ENCODE measurements at regions not wholly inside any gene's neighbourhood (a gene's known extent, or its start where the extent isn't known, plus 50 kb on each side); places are given as distances from the start of the nearest gene placed in this dataset.

DNA sequence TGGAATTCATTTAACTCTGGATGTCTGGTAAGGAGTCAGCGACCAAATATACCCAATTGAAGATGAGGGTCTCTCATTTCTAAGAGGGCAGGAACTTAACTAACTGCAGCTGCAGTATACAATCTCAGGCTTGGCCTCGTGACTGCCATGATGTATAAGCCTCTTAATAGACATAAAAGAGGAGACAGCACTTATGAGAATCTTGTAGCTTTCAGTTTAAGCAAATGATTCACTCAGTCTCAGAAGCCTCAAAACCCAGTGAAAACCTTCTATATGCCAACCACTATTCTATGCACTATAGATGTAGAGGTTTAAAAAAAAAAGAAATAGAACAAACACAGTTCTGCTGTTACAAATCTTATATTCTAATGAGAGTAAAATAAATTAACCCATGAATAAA, 513.9 kb downstream of the TBL1XR1 start:
- no TSS peak for BruUV-seq (replicated peaks)
- Histone ChIP-seq H3K27ac (ENCODE audit: low read depth, low read length, poor library complexity, severe bottlenecking) (no peak overlapping the region), H3K27me3 (replicated peaks; ENCODE audit: insufficient read depth, low read depth, low read length, poor library complexity) (no peaks in the 10 kb centered on the region), H3K4me1 (ENCODE audit: insufficient read depth, low read length, poor library complexity, severe bottlenecking) (peaks cover 20% of the 10 kb centered on the region), H3K4me3 (ENCODE audit: low read depth, low read length, poor library complexity, severe bottlenecking) (no peak overlapping the region), H3K9me3 (ENCODE audit: low read depth, low read length, poor library complexity, severe bottlenecking) (no peaks in the 10 kb centered on the region), H3K36me3 (ENCODE audit: insufficient read depth, low read length, poor library complexity, severe bottlenecking) (no peaks in the 10 kb centered on the region)
- POLR2A ChIA-PET (ENCODE audit: low non-redundant PET), result no interaction called here
- CTCF ChIA-PET, result no interaction called here
- no peak for DNase-seq (ENCODE audit: low spot score)
- intact Hi-C loops (cut with micrococcal nuclease; ENCODE audit: unreplicated experiment), result no loop called here
- TF ChIP-seq EZH2 (IDR thresholded peaks at IDR 0.05; ENCODE audit: borderline replicate concordance, low read depth, low read length, poor library complexity, severe bottlenecking), result no peak
- TF ChIP-seq, protein P1, sequence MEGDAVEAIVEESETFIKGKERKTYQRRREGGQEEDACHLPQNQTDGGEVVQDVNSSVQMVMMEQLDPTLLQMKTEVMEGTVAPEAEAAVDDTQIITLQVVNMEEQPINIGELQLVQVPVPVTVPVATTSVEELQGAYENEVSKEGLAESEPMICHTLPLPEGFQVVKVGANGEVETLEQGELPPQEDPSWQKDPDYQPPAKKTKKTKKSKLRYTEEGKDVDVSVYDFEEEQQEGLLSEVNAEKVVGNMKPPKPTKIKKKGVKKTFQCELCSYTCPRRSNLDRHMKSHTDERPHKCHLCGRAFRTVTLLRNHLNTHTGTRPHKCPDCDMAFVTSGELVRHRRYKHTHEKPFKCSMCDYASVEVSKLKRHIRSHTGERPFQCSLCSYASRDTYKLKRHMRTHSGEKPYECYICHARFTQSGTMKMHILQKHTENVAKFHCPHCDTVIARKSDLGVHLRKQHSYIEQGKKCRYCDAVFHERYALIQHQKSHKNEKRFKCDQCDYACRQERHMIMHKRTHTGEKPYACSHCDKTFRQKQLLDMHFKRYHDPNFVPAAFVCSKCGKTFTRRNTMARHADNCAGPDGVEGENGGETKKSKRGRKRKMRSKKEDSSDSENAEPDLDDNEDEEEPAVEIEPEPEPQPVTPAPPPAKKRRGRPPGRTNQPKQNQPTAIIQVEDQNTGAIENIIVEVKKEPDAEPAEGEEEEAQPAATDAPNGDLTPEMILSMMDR (conservative IDR thresholded peaks at IDR 0.05; ENCODE audit: low read depth, low read length), result no peak

GRCh38 chr3:176663837-176664831, 533.1 kb downstream of the TBL1XR1 start:
- Histone ChIP-seq H3K27ac (ENCODE audit: low read depth, low read length, poor library complexity, severe bottlenecking) (peak overlapping the region; percentile 35), H3K36me3 (ENCODE audit: insufficient read depth, low read length, poor library complexity, severe bottlenecking) (no peaks in the 10 kb centered on the region), H3K27me3 (replicated peaks; ENCODE audit: insufficient read depth, low read depth, low read length, poor library complexity) (no peaks in the 10 kb centered on the region), H3K9me3 (ENCODE audit: low read depth, low read length, poor library complexity, severe bottlenecking) (peaks cover 7% of the 10 kb centered on the region), H3K4me3 (ENCODE audit: low read depth, low read length, poor library complexity, severe bottlenecking) (no peak overlapping the region), H3K4me1 (ENCODE audit: insufficient read depth, low read length, poor library complexity, severe bottlenecking) (peaks cover 17% of the 10 kb centered on the region)
- peak; percentile 79 for DNase-seq (ENCODE audit: low spot score)
- ChIA-PET CTCF (interaction anchor here (0.6 to 2.1 kb wide), 5 partner anchors 149 to 1721 kb away, joined by 3 to 8 read pairs (median 3); no protein-coding TSS in a partner anchor), POLR2A (ENCODE audit: low non-redundant PET) (no interaction called here)
- intact Hi-C loops (cut with micrococcal nuclease; ENCODE audit: unreplicated experiment), result loop anchor here (2.0 to 5.0 kb wide), 6 partner anchors 148 to 1723 kb away; no protein-coding TSS in a partner anchor
- no TSS peak for BruUV-seq (replicated peaks)
- TF ChIP-seq, protein P1 (conservative IDR thresholded peaks at IDR 0.05; ENCODE audit: low read depth, low read length), result peak; percentile 67
- TF ChIP-seq EZH2 (IDR thresholded peaks at IDR 0.05; ENCODE audit: borderline replicate concordance, low read depth, low read length, poor library complexity, severe bottlenecking), result no peak

DNA sequence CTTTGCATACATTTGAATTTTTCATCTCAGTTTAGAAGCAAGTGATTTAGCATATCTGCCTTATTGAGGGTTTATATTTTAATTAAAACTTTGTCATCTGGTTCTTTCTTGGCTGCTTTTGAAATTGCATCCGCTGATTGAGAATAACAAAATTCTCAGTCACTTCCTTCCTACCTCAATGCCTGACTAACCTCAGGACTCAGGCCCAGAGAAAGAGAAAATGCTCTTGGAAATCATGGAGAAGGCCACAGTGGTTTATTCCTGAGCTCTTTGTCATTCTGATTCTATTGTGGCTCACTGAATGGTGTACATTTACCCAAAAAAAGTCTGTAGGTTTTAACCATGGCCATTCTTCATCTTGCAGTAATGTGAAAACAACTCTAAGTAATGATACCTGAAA, 533.9 kb downstream of the TBL1XR1 start:
- TF ChIP-seq, protein P1 (conservative IDR thresholded peaks at IDR 0.05; ENCODE audit: low read depth, low read length), result no peak
- TF ChIP-seq EZH2 (IDR thresholded peaks at IDR 0.05; ENCODE audit: borderline replicate concordance, low read depth, low read length, poor library complexity, severe bottlenecking), result no peak
- no peak for DNase-seq (ENCODE audit: low spot score)
- ChIA-PET POLR2A (ENCODE audit: low non-redundant PET) (no interaction called here), CTCF (interaction anchor here (2.1 kb wide), 1 partner anchor 275 kb away, joined by 8 read pairs; no protein-coding TSS in a partner anchor)
- Histone ChIP-seq H3K36me3 (ENCODE audit: insufficient read depth, low read length, poor library complexity, severe bottlenecking) (no peaks in the 10 kb centered on the region), H3K4me3 (ENCODE audit: low read depth, low read length, poor library complexity, severe bottlenecking) (no peak overlapping the region), H3K27ac (ENCODE audit: low read depth, low read length, poor library complexity, severe bottlenecking) (no peak overlapping the region), H3K4me1 (ENCODE audit: insufficient read depth, low read length, poor library complexity, severe bottlenecking) (peaks cover 24% of the 10 kb centered on the region), H3K27me3 (replicated peaks; ENCODE audit: insufficient read depth, low read depth, low read length, poor library complexity) (no peaks in the 10 kb centered on the region), H3K9me3 (ENCODE audit: low read depth, low read length, poor library complexity, severe bottlenecking) (peaks cover under 1% of the 10 kb centered on the region)
- intact Hi-C loops (cut with micrococcal nuclease; ENCODE audit: unreplicated experiment), result loop anchor here (5.0 kb wide), 5 partner anchors 149 to 1724 kb away; no protein-coding TSS in a partner anchor
- no TSS peak for BruUV-seq (replicated peaks)
